SH-SY5Y (cell line): ENCODE measurements at regions not wholly inside any gene's neighbourhood (a gene's known extent, or its start where the extent isn't known, plus 50 kb on each side); places are given as distances from the start of the nearest gene placed in this dataset.

ENCODE experiments used
- GATA2 ChIP-seq: IDR thresholded peaks from 2 replicates; pipeline ENCODE4 v1.6.1; 2011; ENCODE audit warnings: mild to moderate bottlenecking, low read depth, low read length
- GATA3 ChIP-seq: IDR thresholded peaks from 2 replicates; pipeline ENCODE4 v1.6.1; 2011; ENCODE audit warnings: low read depth, mild to moderate bottlenecking, low read length, moderate library complexity

DNA sequence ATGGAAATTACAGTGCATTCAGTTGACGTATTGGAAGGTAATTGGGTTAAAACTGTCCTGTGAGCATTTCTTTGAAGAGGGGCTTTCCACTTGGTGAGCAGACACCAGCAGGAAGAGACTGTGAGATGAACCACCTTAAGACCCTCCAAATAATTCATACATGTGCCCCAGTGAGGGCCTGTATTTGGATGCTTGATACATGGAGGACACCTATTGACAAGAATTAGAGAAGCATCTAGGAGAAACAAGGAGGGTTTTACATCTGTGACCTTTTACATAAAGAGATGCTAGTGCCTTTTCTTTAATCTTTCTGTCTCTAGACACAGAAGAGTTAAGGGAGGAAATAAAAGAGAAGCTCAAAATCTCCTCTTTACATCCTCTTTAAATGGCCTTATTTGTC lies 1115.3 kb upstream of the IGFBP7 start:
- TF ChIP-seq GATA2 (no peak), GATA3 (no peak)
